ENCODE measurements at regions not wholly inside any gene's neighbourhood (a gene's known extent, or its start where the extent isn't known, plus 50 kb on each side); places are given as distances from the start of the nearest gene placed in this dataset.

DNA sequence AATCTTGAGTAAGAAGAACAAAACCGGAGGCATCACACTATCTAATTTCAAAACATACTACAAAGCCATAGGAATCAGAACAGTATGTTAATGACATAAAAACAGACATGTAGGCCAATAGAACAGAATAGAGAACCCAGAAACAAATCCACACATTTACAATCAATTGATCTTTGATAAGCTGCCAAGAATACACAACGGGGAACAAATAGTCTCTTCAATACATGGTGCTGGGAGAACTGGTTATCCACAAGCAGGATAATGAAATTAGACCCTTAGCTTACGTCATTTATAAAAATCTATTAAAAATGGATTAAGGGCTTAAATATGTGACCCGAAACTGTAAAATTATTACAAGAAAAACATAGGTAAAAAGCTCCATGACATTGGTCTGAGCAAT, 417.7 kb downstream of the INSC start:
- TF ChIP-seq, protein P1, sequence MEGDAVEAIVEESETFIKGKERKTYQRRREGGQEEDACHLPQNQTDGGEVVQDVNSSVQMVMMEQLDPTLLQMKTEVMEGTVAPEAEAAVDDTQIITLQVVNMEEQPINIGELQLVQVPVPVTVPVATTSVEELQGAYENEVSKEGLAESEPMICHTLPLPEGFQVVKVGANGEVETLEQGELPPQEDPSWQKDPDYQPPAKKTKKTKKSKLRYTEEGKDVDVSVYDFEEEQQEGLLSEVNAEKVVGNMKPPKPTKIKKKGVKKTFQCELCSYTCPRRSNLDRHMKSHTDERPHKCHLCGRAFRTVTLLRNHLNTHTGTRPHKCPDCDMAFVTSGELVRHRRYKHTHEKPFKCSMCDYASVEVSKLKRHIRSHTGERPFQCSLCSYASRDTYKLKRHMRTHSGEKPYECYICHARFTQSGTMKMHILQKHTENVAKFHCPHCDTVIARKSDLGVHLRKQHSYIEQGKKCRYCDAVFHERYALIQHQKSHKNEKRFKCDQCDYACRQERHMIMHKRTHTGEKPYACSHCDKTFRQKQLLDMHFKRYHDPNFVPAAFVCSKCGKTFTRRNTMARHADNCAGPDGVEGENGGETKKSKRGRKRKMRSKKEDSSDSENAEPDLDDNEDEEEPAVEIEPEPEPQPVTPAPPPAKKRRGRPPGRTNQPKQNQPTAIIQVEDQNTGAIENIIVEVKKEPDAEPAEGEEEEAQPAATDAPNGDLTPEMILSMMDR (IDR thresholded peaks at IDR 0.05), result no peak
- TF ChIP-seq POLR2A (IDR thresholded peaks at IDR 0.05), result no peak
